ENCODE measurements at regions not wholly inside any gene's neighbourhood (a gene's known extent, or its start where the extent isn't known, plus 50 kb on each side); places are given as distances from the start of the nearest gene placed in this dataset.

GRCh38 chr16:59090541-59090940 is 356.4 kb upstream of the GOT2 start:
- DNase-seq = peak in 2 of 5 donors; percentile 10 to 17
- TF ChIP-seq, protein P1, sequence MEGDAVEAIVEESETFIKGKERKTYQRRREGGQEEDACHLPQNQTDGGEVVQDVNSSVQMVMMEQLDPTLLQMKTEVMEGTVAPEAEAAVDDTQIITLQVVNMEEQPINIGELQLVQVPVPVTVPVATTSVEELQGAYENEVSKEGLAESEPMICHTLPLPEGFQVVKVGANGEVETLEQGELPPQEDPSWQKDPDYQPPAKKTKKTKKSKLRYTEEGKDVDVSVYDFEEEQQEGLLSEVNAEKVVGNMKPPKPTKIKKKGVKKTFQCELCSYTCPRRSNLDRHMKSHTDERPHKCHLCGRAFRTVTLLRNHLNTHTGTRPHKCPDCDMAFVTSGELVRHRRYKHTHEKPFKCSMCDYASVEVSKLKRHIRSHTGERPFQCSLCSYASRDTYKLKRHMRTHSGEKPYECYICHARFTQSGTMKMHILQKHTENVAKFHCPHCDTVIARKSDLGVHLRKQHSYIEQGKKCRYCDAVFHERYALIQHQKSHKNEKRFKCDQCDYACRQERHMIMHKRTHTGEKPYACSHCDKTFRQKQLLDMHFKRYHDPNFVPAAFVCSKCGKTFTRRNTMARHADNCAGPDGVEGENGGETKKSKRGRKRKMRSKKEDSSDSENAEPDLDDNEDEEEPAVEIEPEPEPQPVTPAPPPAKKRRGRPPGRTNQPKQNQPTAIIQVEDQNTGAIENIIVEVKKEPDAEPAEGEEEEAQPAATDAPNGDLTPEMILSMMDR (IDR thresholded peaks at IDR 0.05; ENCODE audit: borderline replicate concordance, extremely low read depth, insufficient read depth) = no peak
- Histone ChIP-seq H3K36me3 (ENCODE audit: control insufficient read depth in 2 of 3, insufficient read depth in 3 of 3, low read length in 3 of 3) (no peaks in the 10 kb centered on the region), H3K27me3 (ENCODE audit: control insufficient read depth, insufficient read depth, low read length) (no peaks in the 10 kb centered on the region), H3K4me1 (ENCODE audit: control insufficient read depth in 2 of 3, insufficient read depth in 2 of 3, low read depth in 1 of 3, low read length in 3 of 3) (no peaks in the 10 kb centered on the region), H3K9me3 (ENCODE audit: control insufficient read depth in 2 of 3, insufficient read depth in 1 of 3, low read length in 3 of 3) (no peaks in the 10 kb centered on the region), H3K27ac (ENCODE audit: low read depth in 2 of 2, low read length in 2 of 2) (no peak overlapping the region), H3K9ac (ENCODE audit: low read length in 3 of 3) (no peak overlapping the region), H3K4me3 (ENCODE audit: low read length in 3 of 3) (no peak overlapping the region)
- intact Hi-C loops (cut with DNase I) = no loop called here
- no peak for FAIRE-seq

DNA sequence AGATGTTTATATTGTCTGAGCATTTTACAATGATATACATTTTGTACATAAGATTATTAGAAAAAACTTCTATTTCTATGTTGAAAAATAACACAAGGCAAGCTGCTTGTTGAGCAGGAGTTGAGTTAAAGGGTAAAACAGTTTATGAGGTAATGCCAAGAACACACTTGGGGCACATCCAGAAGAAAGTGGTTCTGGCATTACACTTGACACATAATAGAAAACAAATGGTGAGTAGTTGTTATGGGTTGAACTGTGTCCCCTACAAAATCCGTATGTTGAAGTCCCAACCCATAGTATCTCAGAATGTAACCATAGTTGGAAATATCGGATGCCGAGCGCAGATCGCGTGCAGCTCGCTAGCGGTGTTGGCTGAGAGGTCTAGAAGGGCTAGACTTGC is 354.3 kb upstream of the GOT2 start:
- intact Hi-C loops (cut with DNase I) = no loop called here
- DNase-seq (peak in 1 of 5 donors; percentile 37), FAIRE-seq (no peak)

GRCh38 chr16:59087641-59088040 is 353.5 kb upstream of the GOT2 start:
- H3K4me3 ChIP-seq (ENCODE audit: low read length in 3 of 3) = no peak overlapping the region
- H3K9ac ChIP-seq (ENCODE audit: low read length in 3 of 3) = no peak overlapping the region
- no peaks in the 10 kb centered on the region for H3K27me3 ChIP-seq (ENCODE audit: control insufficient read depth, insufficient read depth, low read length)
- H3K27ac ChIP-seq (ENCODE audit: low read depth in 2 of 2, low read length in 2 of 2) = no peak overlapping the region
- intact Hi-C loops (cut with DNase I) = no loop called here
- H3K9me3 ChIP-seq (ENCODE audit: control insufficient read depth in 2 of 3, insufficient read depth in 1 of 3, low read length in 3 of 3) = no peaks in the 10 kb centered on the region
- TF ChIP-seq, protein P1 (IDR thresholded peaks at IDR 0.05; ENCODE audit: borderline replicate concordance, extremely low read depth, insufficient read depth) = no peak
- no peaks in the 10 kb centered on the region for H3K4me1 ChIP-seq (ENCODE audit: control insufficient read depth in 2 of 3, insufficient read depth in 2 of 3, low read depth in 1 of 3, low read length in 3 of 3)
- FAIRE-seq (no peak), DNase-seq (no peak)
- H3K36me3 ChIP-seq (ENCODE audit: control insufficient read depth in 2 of 3, insufficient read depth in 3 of 3, low read length in 3 of 3) = no peaks in the 10 kb centered on the region

More for the DNA sequence above, 354.3 kb upstream of the GOT2 start:
- Histone ChIP-seq H3K36me3 (ENCODE audit: control insufficient read depth in 2 of 3, insufficient read depth in 3 of 3, low read length in 3 of 3) (no peaks in the 10 kb centered on the region), H3K4me1 (ENCODE audit: control insufficient read depth in 2 of 3, insufficient read depth in 2 of 3, low read depth in 1 of 3, low read length in 3 of 3) (no peaks in the 10 kb centered on the region), H3K9me3 (ENCODE audit: control insufficient read depth in 2 of 3, insufficient read depth in 1 of 3, low read length in 3 of 3) (no peaks in the 10 kb centered on the region), H3K9ac (ENCODE audit: low read length in 3 of 3) (no peak overlapping the region), H3K4me3 (ENCODE audit: low read length in 3 of 3) (no peak overlapping the region), H3K27me3 (ENCODE audit: control insufficient read depth, insufficient read depth, low read length) (no peaks in the 10 kb centered on the region), H3K27ac (ENCODE audit: low read depth in 2 of 2, low read length in 2 of 2) (no peak overlapping the region)
- TF ChIP-seq, protein P1 (IDR thresholded peaks at IDR 0.05; ENCODE audit: borderline replicate concordance, extremely low read depth, insufficient read depth) = no peak

DNA sequence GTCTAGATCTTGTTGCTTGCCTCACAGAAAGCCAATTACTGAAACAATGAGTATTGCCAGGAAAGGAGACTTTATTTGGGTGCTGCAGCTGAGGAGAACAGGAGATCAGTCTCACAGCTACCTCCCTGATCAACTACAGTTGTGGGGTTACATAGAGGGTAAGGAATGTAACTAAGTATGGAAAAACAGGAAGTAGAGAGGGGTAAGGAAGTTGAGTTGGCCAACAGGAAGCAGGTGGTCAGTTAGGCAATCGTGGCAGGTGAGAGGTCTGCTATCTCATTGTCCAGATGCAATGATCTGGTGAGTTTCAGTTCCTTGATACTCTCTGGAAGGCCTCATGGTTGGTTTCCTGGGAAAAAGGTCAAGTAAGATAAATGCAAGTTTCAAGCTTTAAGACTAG is 333.1 kb upstream of the GOT2 start:
- no peak overlapping the region for H3K27ac ChIP-seq (ENCODE audit: low read depth in 2 of 2, low read length in 2 of 2)
- H3K4me3 ChIP-seq (ENCODE audit: low read length in 3 of 3) = no peak overlapping the region
- H3K9me3 ChIP-seq (ENCODE audit: control insufficient read depth in 2 of 3, insufficient read depth in 1 of 3, low read length in 3 of 3) = peaks cover 0 to 2% (median 0%) of the 10 kb centered on the region in 3 donors
- intact Hi-C loops (cut with DNase I) = no loop called here
- FAIRE-seq (no peak), DNase-seq (no peak)
- no peaks in the 10 kb centered on the region for H3K4me1 ChIP-seq (ENCODE audit: control insufficient read depth in 2 of 3, insufficient read depth in 2 of 3, low read depth in 1 of 3, low read length in 3 of 3)
- no peak overlapping the region for H3K9ac ChIP-seq (ENCODE audit: low read length in 3 of 3)
- no peaks in the 10 kb centered on the region for H3K36me3 ChIP-seq (ENCODE audit: control insufficient read depth in 2 of 3, insufficient read depth in 3 of 3, low read length in 3 of 3)
- TF ChIP-seq, protein P1 (IDR thresholded peaks at IDR 0.05; ENCODE audit: borderline replicate concordance, extremely low read depth, insufficient read depth) = no peak
- no peaks in the 10 kb centered on the region for H3K27me3 ChIP-seq (ENCODE audit: control insufficient read depth, insufficient read depth, low read length)

Measured in kidney (tissue), 13 donors.